ENCODE measurements at regions not wholly inside any gene's neighbourhood (a gene's known extent, or its start where the extent isn't known, plus 50 kb on each side); places are given as distances from the start of the nearest gene placed in this dataset. TPM values are rescaled to one million over a fixed set of nuclear protein-coding genes. Genes with fewer than 3 reads are reported as not detected.

DNA sequence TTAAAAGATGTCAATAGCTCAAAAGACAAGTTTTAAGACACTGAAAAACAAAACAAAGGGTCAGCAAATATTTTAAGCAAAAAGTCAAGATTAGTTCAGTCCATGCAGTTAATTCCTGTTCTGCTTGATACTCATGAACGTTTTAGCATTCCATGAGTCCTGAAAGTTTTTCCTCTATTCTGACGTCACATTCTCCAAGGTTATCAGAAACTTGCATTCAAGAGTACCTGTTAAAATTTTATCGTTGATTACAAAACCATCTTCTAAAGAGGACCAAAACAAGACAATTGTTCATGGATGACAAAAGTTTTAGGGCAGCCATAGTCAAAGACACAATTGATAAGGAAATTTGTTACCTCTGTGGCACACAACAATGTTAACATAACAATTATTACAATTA lies 52.5 kb upstream of the VOPP1 start:
- no peaks in the 10 kb centered on the region for H3K79me2 ChIP-seq (ENCODE audit: insufficient read depth, low read length)
- H3K36me3 ChIP-seq (ENCODE audit: insufficient read depth, low read length), result no peaks in the 10 kb centered on the region
- H4K20me1 ChIP-seq (ENCODE audit: insufficient read depth, low read length), result no peaks in the 10 kb centered on the region
- no peaks in the 10 kb centered on the region for H3K4me1 ChIP-seq (ENCODE audit: insufficient read depth, low read length)
- no peak overlapping the region for H3K4me2 ChIP-seq (ENCODE audit: insufficient read depth, low read length)
- H3K27ac ChIP-seq (ENCODE audit: low read depth, low read length), result no peak overlapping the region
- no peak overlapping the region for H2AFZ ChIP-seq (ENCODE audit: low read length)
- no peak for DNase-seq (ENCODE audit: insufficient read length, low spot score, missing footprints)
- TF ChIP-seq, protein P1, sequence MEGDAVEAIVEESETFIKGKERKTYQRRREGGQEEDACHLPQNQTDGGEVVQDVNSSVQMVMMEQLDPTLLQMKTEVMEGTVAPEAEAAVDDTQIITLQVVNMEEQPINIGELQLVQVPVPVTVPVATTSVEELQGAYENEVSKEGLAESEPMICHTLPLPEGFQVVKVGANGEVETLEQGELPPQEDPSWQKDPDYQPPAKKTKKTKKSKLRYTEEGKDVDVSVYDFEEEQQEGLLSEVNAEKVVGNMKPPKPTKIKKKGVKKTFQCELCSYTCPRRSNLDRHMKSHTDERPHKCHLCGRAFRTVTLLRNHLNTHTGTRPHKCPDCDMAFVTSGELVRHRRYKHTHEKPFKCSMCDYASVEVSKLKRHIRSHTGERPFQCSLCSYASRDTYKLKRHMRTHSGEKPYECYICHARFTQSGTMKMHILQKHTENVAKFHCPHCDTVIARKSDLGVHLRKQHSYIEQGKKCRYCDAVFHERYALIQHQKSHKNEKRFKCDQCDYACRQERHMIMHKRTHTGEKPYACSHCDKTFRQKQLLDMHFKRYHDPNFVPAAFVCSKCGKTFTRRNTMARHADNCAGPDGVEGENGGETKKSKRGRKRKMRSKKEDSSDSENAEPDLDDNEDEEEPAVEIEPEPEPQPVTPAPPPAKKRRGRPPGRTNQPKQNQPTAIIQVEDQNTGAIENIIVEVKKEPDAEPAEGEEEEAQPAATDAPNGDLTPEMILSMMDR (IDR thresholded peaks at IDR 0.05; ENCODE audit: extremely low read depth, low read depth, low read length), result no peak
- no peaks in the 10 kb centered on the region for H3K9me3 ChIP-seq (ENCODE audit: low read depth, low read length)
- no peak overlapping the region for H3K4me3 ChIP-seq (ENCODE audit: insufficient read depth, low read length)
- no peaks in the 10 kb centered on the region for H3K27me3 ChIP-seq (ENCODE audit: insufficient read depth, low read length)

DNA sequence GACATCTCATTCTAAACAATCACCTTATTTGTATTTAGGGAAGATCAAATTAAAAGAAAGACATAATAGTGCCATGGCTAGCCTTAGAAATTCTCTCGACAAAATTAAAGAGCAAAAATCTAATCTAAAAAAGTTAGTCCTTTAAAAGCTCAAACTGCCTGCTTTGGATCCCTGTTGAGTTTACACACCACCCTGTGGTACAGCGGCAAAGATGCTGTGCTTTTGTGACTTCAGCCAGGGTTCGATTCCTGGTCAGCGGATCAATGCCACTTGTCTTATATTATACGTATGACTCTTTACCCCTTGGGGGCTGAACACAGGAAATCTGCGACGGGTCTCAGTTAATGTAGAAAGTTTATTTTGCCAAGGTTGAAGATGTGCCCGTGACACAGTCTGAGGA lies 51.3 kb upstream of the VOPP1 start:
- no peaks in the 10 kb centered on the region for H3K36me3 ChIP-seq (ENCODE audit: insufficient read depth, low read length)
- TF ChIP-seq, protein P1 (IDR thresholded peaks at IDR 0.05; ENCODE audit: extremely low read depth, low read depth, low read length), result no peak
- no peaks in the 10 kb centered on the region for H3K79me2 ChIP-seq (ENCODE audit: insufficient read depth, low read length)
- no peaks in the 10 kb centered on the region for H3K4me1 ChIP-seq (ENCODE audit: insufficient read depth, low read length)
- no peak for DNase-seq (ENCODE audit: insufficient read length, low spot score, missing footprints)
- no peaks in the 10 kb centered on the region for H3K9me3 ChIP-seq (ENCODE audit: low read depth, low read length)
- no peaks in the 10 kb centered on the region for H4K20me1 ChIP-seq (ENCODE audit: insufficient read depth, low read length)
- H3K4me2 ChIP-seq (ENCODE audit: insufficient read depth, low read length), result no peak overlapping the region
- no peak overlapping the region for H3K27ac ChIP-seq (ENCODE audit: low read depth, low read length)
- H3K4me3 ChIP-seq (ENCODE audit: insufficient read depth, low read length), result no peak overlapping the region
- no peak overlapping the region for H2AFZ ChIP-seq (ENCODE audit: low read length)
- no peaks in the 10 kb centered on the region for H3K27me3 ChIP-seq (ENCODE audit: insufficient read depth, low read length)

DNA sequence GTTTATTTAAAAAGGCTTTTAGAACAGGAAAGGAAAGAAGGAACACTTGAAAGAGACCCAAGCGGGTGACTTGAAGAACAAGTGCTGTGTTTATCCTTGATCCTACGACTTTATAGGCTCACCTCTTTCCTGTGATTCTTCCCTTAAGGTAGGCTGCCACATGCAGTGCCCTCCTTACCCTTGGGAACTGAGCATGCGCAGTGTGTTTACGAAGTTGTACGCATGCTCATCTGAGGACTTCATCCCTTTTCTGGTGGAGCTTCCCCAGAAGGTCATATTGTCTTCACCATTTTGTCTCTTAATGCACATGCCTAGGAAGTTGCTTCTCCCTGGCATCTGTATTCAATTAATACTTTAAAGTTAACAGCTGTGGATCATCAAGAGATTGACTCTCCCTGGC lies 49.9 kb upstream of the VOPP1 start:
- no peaks in the 10 kb centered on the region for H3K9me3 ChIP-seq (ENCODE audit: low read depth, low read length)
- H3K27ac ChIP-seq (ENCODE audit: low read depth, low read length), result no peak overlapping the region
- no peak overlapping the region for H3K4me2 ChIP-seq (ENCODE audit: insufficient read depth, low read length)
- DNase-seq (ENCODE audit: insufficient read length, low spot score, missing footprints), result no peak
- no peaks in the 10 kb centered on the region for H3K36me3 ChIP-seq (ENCODE audit: insufficient read depth, low read length)
- H3K4me3 ChIP-seq (ENCODE audit: insufficient read depth, low read length), result no peak overlapping the region
- H4K20me1 ChIP-seq (ENCODE audit: insufficient read depth, low read length), result no peaks in the 10 kb centered on the region
- no peaks in the 10 kb centered on the region for H3K79me2 ChIP-seq (ENCODE audit: insufficient read depth, low read length)
- H3K4me1 ChIP-seq (ENCODE audit: insufficient read depth, low read length), result no peaks in the 10 kb centered on the region
- TF ChIP-seq, protein P1 (IDR thresholded peaks at IDR 0.05; ENCODE audit: extremely low read depth, low read depth, low read length), result no peak
- no peaks in the 10 kb centered on the region for H3K27me3 ChIP-seq (ENCODE audit: insufficient read depth, low read length)
- H2AFZ ChIP-seq (ENCODE audit: low read length), result no peak overlapping the region

Small RNA genes lying in the stretch of these regions (small RNA-seq; reads per million reads assigned to genes)
- gene RNU6-389P, result not detected
- not detected for gene SUMO2P3

Measured in osteoblast (primary cell).